ENCODE measurements at regions not wholly inside any gene's neighbourhood (a gene's known extent, or its start where the extent isn't known, plus 50 kb on each side); places are given as distances from the start of the nearest gene placed in this dataset.

- TF ChIP-seq REST (IDR thresholded peaks at IDR 0.05; ENCODE audit: insufficient read depth in 1 of 2, low read depth in 2 of 2, low read length in 2 of 2), result no peak
- no peak for TF ChIP-seq TAF1 (IDR thresholded peaks at IDR 0.05; ENCODE audit: borderline replicate concordance, insufficient read depth, low read length)
- TF ChIP-seq POLR2AphosphoS5 (IDR thresholded peaks at IDR 0.05; ENCODE audit: low read depth, low read length), result no peak
- TF ChIP-seq SIN3A (IDR thresholded peaks at IDR 0.05; ENCODE audit: borderline replicate concordance, insufficient read depth, low read length), result no peak
- no peak for TF ChIP-seq FOXP2 (optimal IDR thresholded peaks at IDR 0.05; ENCODE audit: borderline replicate concordance, extremely low read depth, extremely low read length, insufficient read depth)
Measured at GRCh38 chr15:97196048-97197014, 764.2 kb upstream of the ARRDC4 start.

DNA sequence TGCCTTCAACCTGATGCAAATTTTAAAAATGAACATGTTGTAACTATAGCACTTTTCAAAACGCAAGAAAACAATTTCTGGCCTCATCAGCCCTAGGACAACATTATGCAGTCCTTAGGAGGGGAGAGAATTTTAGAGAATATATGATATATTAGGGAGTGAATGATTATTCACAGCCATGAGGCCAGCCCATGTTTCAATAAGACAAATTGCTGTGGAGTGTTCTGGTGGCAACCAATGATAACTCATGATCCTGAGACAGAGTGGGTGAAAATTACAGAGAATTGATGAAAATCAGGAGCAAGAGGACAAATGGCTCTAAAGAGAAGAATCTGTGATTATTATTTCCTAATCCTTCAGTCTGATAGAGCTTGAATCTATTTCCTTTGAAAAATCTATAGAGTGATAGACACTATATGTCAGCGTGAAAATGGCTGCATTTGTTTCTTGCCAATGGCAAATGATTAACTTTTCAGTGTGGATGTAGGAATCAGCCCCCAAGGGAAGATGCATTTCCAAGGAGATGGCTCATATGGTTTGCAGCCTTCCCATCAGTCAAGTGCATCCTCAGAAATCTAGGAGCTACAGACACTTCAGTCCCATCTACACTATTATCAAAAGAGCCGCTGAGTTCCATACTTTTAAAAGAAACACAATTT, 761.0 kb upstream of the ARRDC4 start:
- TF ChIP-seq FOXP2 (optimal IDR thresholded peaks at IDR 0.05; ENCODE audit: borderline replicate concordance, extremely low read depth, extremely low read length, insufficient read depth) (no peak), REST (IDR thresholded peaks at IDR 0.05; ENCODE audit: insufficient read depth in 1 of 2, low read depth in 2 of 2, low read length in 2 of 2) (no peak), SIN3A (IDR thresholded peaks at IDR 0.05; ENCODE audit: borderline replicate concordance, insufficient read depth, low read length) (no peak), TAF1 (IDR thresholded peaks at IDR 0.05; ENCODE audit: borderline replicate concordance, insufficient read depth, low read length) (no peak), POLR2AphosphoS5 (IDR thresholded peaks at IDR 0.05; ENCODE audit: low read depth, low read length) (no peak)

GRCh38 chr15:97200161-97200560, 760.3 kb upstream of the ARRDC4 start:
- TF ChIP-seq POLR2AphosphoS5 (IDR thresholded peaks at IDR 0.05; ENCODE audit: low read depth, low read length), result no peak
- TF ChIP-seq SIN3A (IDR thresholded peaks at IDR 0.05; ENCODE audit: borderline replicate concordance, insufficient read depth, low read length), result no peak
- no peak for TF ChIP-seq REST (IDR thresholded peaks at IDR 0.05; ENCODE audit: insufficient read depth in 1 of 2, low read depth in 2 of 2, low read length in 2 of 2)
- TF ChIP-seq FOXP2 (optimal IDR thresholded peaks at IDR 0.05; ENCODE audit: borderline replicate concordance, extremely low read depth, extremely low read length, insufficient read depth), result no peak
- TF ChIP-seq TAF1 (IDR thresholded peaks at IDR 0.05; ENCODE audit: borderline replicate concordance, insufficient read depth, low read length), result no peak

GRCh38 chr15:97210277-97210676, 750.2 kb upstream of the ARRDC4 start:
- TF ChIP-seq FOXP2 (optimal IDR thresholded peaks at IDR 0.05; ENCODE audit: borderline replicate concordance, extremely low read depth, extremely low read length, insufficient read depth) (no peak), POLR2AphosphoS5 (IDR thresholded peaks at IDR 0.05; ENCODE audit: low read depth, low read length) (no peak), SIN3A (IDR thresholded peaks at IDR 0.05; ENCODE audit: borderline replicate concordance, insufficient read depth, low read length) (no peak), TAF1 (IDR thresholded peaks at IDR 0.05; ENCODE audit: borderline replicate concordance, insufficient read depth, low read length) (no peak), REST (IDR thresholded peaks at IDR 0.05; ENCODE audit: insufficient read depth in 1 of 2, low read depth in 2 of 2, low read length in 2 of 2) (no peak)

All from PFSK-1 (cell line).